ENCODE measurements at regions not wholly inside any gene's neighbourhood (a gene's known extent, or its start where the extent isn't known, plus 50 kb on each side); places are given as distances from the start of the nearest gene placed in this dataset.

DNA sequence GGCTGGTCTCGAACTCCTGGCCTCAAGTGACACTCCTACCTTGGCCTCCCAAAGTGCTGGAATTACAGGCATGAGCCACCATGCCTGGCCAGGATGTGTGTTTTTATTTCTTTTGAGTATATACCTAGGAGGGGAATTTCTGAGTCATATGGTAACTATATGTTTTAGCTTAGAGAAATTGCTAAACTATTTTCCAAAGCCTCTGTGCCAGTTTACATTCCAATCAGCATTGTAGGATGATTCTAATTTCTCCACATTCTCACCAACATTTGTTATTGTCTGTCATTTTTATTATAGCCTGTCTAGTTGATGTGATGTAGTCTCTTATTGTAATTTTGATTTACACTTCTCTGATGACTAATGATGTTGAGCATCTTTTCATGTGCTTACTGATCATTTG, 1576.0 kb downstream of the RPA4 start:
- Histone ChIP-seq H3K4me1 (ENCODE audit: control insufficient read depth in 1 of 2, insufficient read depth in 2 of 2, low read length in 2 of 2) (no peaks in the 10 kb centered on the region), H2AFZ (ENCODE audit: low read depth, low read length, poor library complexity, severe bottlenecking) (no peak overlapping the region), H3K9ac (ENCODE audit: low read length) (no peak overlapping the region), H3K9me2 (ENCODE audit: insufficient read depth) (no peaks in the 10 kb centered on the region), H3K36me3 (ENCODE audit: control insufficient read depth in 1 of 2, insufficient read depth in 2 of 2, low read length in 2 of 2) (no peaks in the 10 kb centered on the region), H3K4me2 (ENCODE audit: low read length) (no peak overlapping the region), H3K79me2 (ENCODE audit: insufficient read depth, low read length) (no peaks in the 10 kb centered on the region), H3K9me3 (ENCODE audit: control insufficient read depth in 1 of 2, insufficient read depth in 1 of 2, low read depth in 1 of 2, low read length in 2 of 2) (no peaks in the 10 kb centered on the region), H3K27me3 (ENCODE audit: insufficient read depth, low read length) (no peaks in the 10 kb centered on the region), H4K20me1 (ENCODE audit: insufficient read depth) (no peaks in the 10 kb centered on the region), H3K27ac (ENCODE audit: low read depth, low read length) (no peak overlapping the region), H3K4me3 (replicated peaks in 1 of 2; ENCODE audit: low read depth in 1 of 2, low read length in 2 of 2) (no peak overlapping the region)
- ChIA-PET RAD21 (ENCODE audit: low non-redundant PET in 1 of 2, low total read pairs in 2 of 2, uncharacterized antibody in 2 of 2, unreplicated experiment in 2 of 2) (no interaction called here), POLR2A (no interaction called here), CTCF (no interaction called here)
- BruUV-seq (replicated peaks) = no TSS peak
- intact Hi-C loops (cut with micrococcal nuclease) = no loop called here
- TF ChIP-seq, protein P1, sequence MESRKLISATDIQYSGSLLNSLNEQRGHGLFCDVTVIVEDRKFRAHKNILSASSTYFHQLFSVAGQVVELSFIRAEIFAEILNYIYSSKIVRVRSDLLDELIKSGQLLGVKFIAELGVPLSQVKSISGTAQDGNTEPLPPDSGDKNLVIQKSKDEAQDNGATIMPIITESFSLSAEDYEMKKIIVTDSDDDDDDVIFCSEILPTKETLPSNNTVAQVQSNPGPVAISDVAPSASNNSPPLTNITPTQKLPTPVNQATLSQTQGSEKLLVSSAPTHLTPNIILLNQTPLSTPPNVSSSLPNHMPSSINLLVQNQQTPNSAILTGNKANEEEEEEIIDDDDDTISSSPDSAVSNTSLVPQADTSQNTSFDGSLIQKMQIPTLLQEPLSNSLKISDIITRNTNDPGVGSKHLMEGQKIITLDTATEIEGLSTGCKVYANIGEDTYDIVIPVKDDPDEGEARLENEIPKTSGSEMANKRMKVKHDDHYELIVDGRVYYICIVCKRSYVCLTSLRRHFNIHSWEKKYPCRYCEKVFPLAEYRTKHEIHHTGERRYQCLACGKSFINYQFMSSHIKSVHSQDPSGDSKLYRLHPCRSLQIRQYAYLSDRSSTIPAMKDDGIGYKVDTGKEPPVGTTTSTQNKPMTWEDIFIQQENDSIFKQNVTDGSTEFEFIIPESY (IDR thresholded peaks at IDR 0.05; ENCODE audit: extremely low read depth, insufficient replicate concordance, low read length) = no peak
- no peak for TF ChIP-seq ZNF274 (IDR thresholded peaks at IDR 0.05; ENCODE audit: low read depth, low read length)
- no peak for TF ChIP-seq EGR1 (IDR thresholded peaks at IDR 0.05; ENCODE audit: low read depth)
- TF ChIP-seq CBX3 (IDR thresholded peaks at IDR 0.05; ENCODE audit: low read depth) = no peak
- TF ChIP-seq RAD21 (IDR thresholded peaks at IDR 0.05; ENCODE audit: low read depth) = no peak
- no peak for TF ChIP-seq ATF3 (IDR thresholded peaks at IDR 0.05)
- TF ChIP-seq, protein P2, sequence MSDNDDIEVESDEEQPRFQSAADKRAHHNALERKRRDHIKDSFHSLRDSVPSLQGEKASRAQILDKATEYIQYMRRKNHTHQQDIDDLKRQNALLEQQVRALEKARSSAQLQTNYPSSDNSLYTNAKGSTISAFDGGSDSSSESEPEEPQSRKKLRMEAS (IDR thresholded peaks at IDR 0.05) = no peak
- ATAC-seq = no peak
- DNase-seq (ENCODE audit: low read depth, low spot score) = no peak

- ATAC-seq (no peak), DNase-seq (ENCODE audit: low read depth, low spot score) (no peak)
- Histone ChIP-seq H3K4me1 (ENCODE audit: control insufficient read depth in 1 of 2, insufficient read depth in 2 of 2, low read length in 2 of 2) (no peaks in the 10 kb centered on the region), H2AFZ (ENCODE audit: low read depth, low read length, poor library complexity, severe bottlenecking) (no peak overlapping the region), H3K36me3 (ENCODE audit: control insufficient read depth in 1 of 2, insufficient read depth in 2 of 2, low read length in 2 of 2) (no peaks in the 10 kb centered on the region), H3K9ac (ENCODE audit: low read length) (no peak overlapping the region), H3K4me3 (replicated peaks in 1 of 2; ENCODE audit: low read depth in 1 of 2, low read length in 2 of 2) (no peak overlapping the region), H4K20me1 (ENCODE audit: insufficient read depth) (no peaks in the 10 kb centered on the region), H3K79me2 (ENCODE audit: insufficient read depth, low read length) (no peaks in the 10 kb centered on the region), H3K9me2 (ENCODE audit: insufficient read depth) (no peaks in the 10 kb centered on the region), H3K9me3 (ENCODE audit: control insufficient read depth in 1 of 2, insufficient read depth in 1 of 2, low read depth in 1 of 2, low read length in 2 of 2) (no peaks in the 10 kb centered on the region), H3K27ac (ENCODE audit: low read depth, low read length) (no peak overlapping the region), H3K27me3 (ENCODE audit: insufficient read depth, low read length) (no peaks in the 10 kb centered on the region), H3K4me2 (ENCODE audit: low read length) (no peak overlapping the region)
- BruUV-seq (replicated peaks) = no TSS peak
- intact Hi-C loops (cut with micrococcal nuclease) = no loop called here
- CTCF ChIA-PET = no interaction called here
- POLR2A ChIA-PET = no interaction called here
- RAD21 ChIA-PET (ENCODE audit: low non-redundant PET in 1 of 2, low total read pairs in 2 of 2, uncharacterized antibody in 2 of 2, unreplicated experiment in 2 of 2) = no interaction called here
- TF ChIP-seq JUND (IDR thresholded peaks at IDR 0.05) (no peak), EGR1 (IDR thresholded peaks at IDR 0.05; ENCODE audit: low read depth) (no peak), EZH2 (IDR thresholded peaks at IDR 0.05) (no peak), FOSL1 (IDR thresholded peaks at IDR 0.05; ENCODE audit: low read depth) (no peak), YY1 (IDR thresholded peaks at IDR 0.05; ENCODE audit: extremely low read depth, insufficient replicate concordance, low read depth, low read length) (no peak), CTCF (IDR thresholded peaks at IDR 0.05 in 2 of 3, conservative IDR thresholded peaks at IDR 0.05 in 1 of 3; ENCODE audit: borderline replicate concordance in 1 of 3, insufficient read depth in 1 of 3, low read depth in 2 of 3, low read length in 2 of 3) (no peak), EZH2phosphoT487 (IDR thresholded peaks at IDR 0.05; ENCODE audit: borderline replicate concordance) (no peak)
These were observed 1596.9 kb downstream of the RPA4 start for GRCh38 chrX:98480606-98481005.

Measured in HCT116 (cell line).